HEK293T (cell line): ENCODE measurements at regions not wholly inside any gene's neighbourhood (a gene's known extent, or its start where the extent isn't known, plus 50 kb on each side); places are given as distances from the start of the nearest gene placed in this dataset.

ENCODE experiments used
- CTCF ChIA-PET: fragments of 350-600 bp; formaldehyde crosslinking; extraction: SDS; loops from one replicate; lab custom pipeline; 2021; ENCODE audit warnings: antibody characterized with exemption, inconsistent platforms; lab: Yijun Ruan, JAX
- POLR2A ChIA-PET: fragments of 350-600 bp; formaldehyde crosslinking; extraction: SDS; loops from one replicate; lab custom pipeline; 2020; ENCODE audit warnings: antibody characterized with exemption, inconsistent platforms; lab: Yijun Ruan, JAX
- DNase-seq: peaks from one replicate; pipeline ENCODE4 v3.0.0; 2012; ENCODE audit warnings: mixed read lengths; ENCODE audit errors: extremely low spot score
- ARNT ChIP-seq: fragments of 450-650 bp; IDR thresholded peaks from 2 replicates; pipeline ENCODE4 v1.6.1; 2017; ENCODE audit warnings: mild to moderate bottlenecking
- BHLHE40 ChIP-seq: fragments of 450-650 bp; IDR thresholded peaks from 2 replicates; pipeline ENCODE4 v1.6.1; 2016; ENCODE audit warnings: mild to moderate bottlenecking, moderate library complexity, borderline replicate concordance
- CTBP1 ChIP-seq: fragments of 450-650 bp; IDR thresholded peaks from 2 replicates; pipeline ENCODE4 v1.6.1; 2016; ENCODE audit warnings: borderline replicate concordance
- ELF4 ChIP-seq: fragments of 450-650 bp; IDR thresholded peaks from 2 replicates; pipeline ENCODE4 v1.6.1; 2017; ENCODE audit warnings: antibody characterized with exemption
- FOXA1 ChIP-seq: fragments of 450-650 bp; IDR thresholded peaks from 2 replicates; pipeline ENCODE4 v1.6.1; 2016; ENCODE audit warnings: mild to moderate bottlenecking
- FOXK2 ChIP-seq: fragments of 450-650 bp; IDR thresholded peaks from 2 replicates; pipeline ENCODE4 v1.6.1; 2016; ENCODE audit warnings: mild to moderate bottlenecking
- FOXM1 ChIP-seq: fragments of 450-650 bp; IDR thresholded peaks from 2 replicates; pipeline ENCODE4 v1.6.1; 2017; ENCODE audit warnings: mild to moderate bottlenecking, borderline replicate concordance
- HDGF ChIP-seq: fragments of 450-650 bp; IDR thresholded peaks from 2 replicates; pipeline ENCODE4 v1.6.1; 2017; ENCODE audit warnings: antibody characterized with exemption, borderline replicate concordance
- L3MBTL2 ChIP-seq: fragments of 450-650 bp; conservative IDR thresholded peaks from 2 replicates; pipeline ENCODE4 v1.6.1; 2016; ENCODE audit warnings: mild to moderate bottlenecking
- LEF1 ChIP-seq: fragments of 450-650 bp; IDR thresholded peaks from 2 replicates; pipeline ENCODE4 v1.6.1; 2017; ENCODE audit warnings: mild to moderate bottlenecking, borderline replicate concordance
- NFRKB ChIP-seq: fragments of 450-650 bp; IDR thresholded peaks from 2 replicates; pipeline ENCODE4 v1.6.1; 2016; ENCODE audit warnings: mild to moderate bottlenecking, moderate library complexity
- PKNOX1 ChIP-seq: fragments of 450-650 bp; IDR thresholded peaks from 2 replicates; pipeline ENCODE4 v1.6.1; 2016
- SP1 ChIP-seq: fragments of 450-650 bp; IDR thresholded peaks from 2 replicates; pipeline ENCODE4 v1.6.1; 2017
- SUZ12 ChIP-seq: fragments of 450-650 bp; IDR thresholded peaks from 2 replicates; pipeline ENCODE4 v1.6.1; 2016; ENCODE audit warnings: mild to moderate bottlenecking
- TARDBP ChIP-seq: fragments of 450-650 bp; IDR thresholded peaks from 2 replicates; pipeline ENCODE4 v1.6.1; 2016
- ZNF384 ChIP-seq: fragments of 450-650 bp; IDR thresholded peaks from 2 replicates; pipeline ENCODE4 v1.6.1; 2016

GRCh38 chr10:117928281-117928680, 118.5 kb downstream of the RAB11FIP2 start:
- ChIA-PET CTCF (no interaction called here), POLR2A (no interaction called here)
- TF ChIP-seq SUZ12: no peak
- no peak for TF ChIP-seq HDGF
- no peak for DNase-seq

GRCh38 chr10:117928741-117929140, 118.0 kb downstream of the RAB11FIP2 start:
- ChIA-PET POLR2A (no interaction called here), CTCF (no interaction called here)
- TF ChIP-seq NFRKB: no peak
- no peak for DNase-seq

GRCh38 chr10:117929327-117930067, 117.2 kb downstream of the RAB11FIP2 start:
- DNase-seq: no peak
- POLR2A ChIA-PET: no interaction called here
- TF ChIP-seq ELF4 (no peak), SUZ12 (no peak), ARNT (no peak)
- CTCF ChIA-PET: interaction anchor here (0.6 kb wide), 1 partner anchor 79 kb away, joined by 3 read pairs; no protein-coding TSS in a partner anchor

GRCh38 chr10:117931078-117931477, 115.7 kb downstream of the RAB11FIP2 start:
- ChIA-PET CTCF (interaction anchor here (0.6 kb wide), 1 partner anchor 362 kb away, joined by 3 read pairs; no protein-coding TSS in a partner anchor), POLR2A (no interaction called here)
- TF ChIP-seq CTBP1 (no peak), PKNOX1 (no peak), FOXA1 (no peak), L3MBTL2 (no peak), ELF4 (no peak), ARNT (no peak), BHLHE40 (no peak), TARDBP (no peak), HDGF (no peak), NFRKB (no peak), LEF1 (no peak), SP1 (no peak), ZNF384 (no peak), FOXK2 (no peak)
- DNase-seq: no peak

GRCh38 chr10:117933036-117933435, 113.7 kb downstream of the RAB11FIP2 start:
- CTCF ChIA-PET: no interaction called here
- POLR2A ChIA-PET: no interaction called here
- TF ChIP-seq ZNF384 (no peak), FOXK2 (no peak), SUZ12 (no peak), LEF1 (no peak), ARNT (no peak), SP1 (no peak), TARDBP (no peak), CTBP1 (no peak), L3MBTL2 (no peak)
- no peak for DNase-seq

- ChIA-PET CTCF (no interaction called here), POLR2A (interaction anchor here (0.6 kb wide), 1 partner anchor 1635 kb away, joined by 3 read pairs; no protein-coding TSS in a partner anchor)
- TF ChIP-seq TARDBP (no peak), NFRKB (no peak), FOXA1 (no peak), LEF1 (no peak), L3MBTL2 (no peak), ELF4 (no peak), SUZ12 (no peak), BHLHE40 (no peak), CTBP1 (no peak), PKNOX1 (no peak), SP1 (no peak), ARNT (no peak), FOXM1 (no peak), ZNF384 (no peak), HDGF (no peak), FOXK2 (no peak)
- DNase-seq: no peak
Observed at GRCh38 chr10:117934477-117934876, 112.3 kb downstream of the RAB11FIP2 start.

- TF ChIP-seq FOXM1 (no peak), PKNOX1 (no peak), L3MBTL2 (no peak), ELF4 (no peak), NFRKB (no peak), HDGF (no peak), ZNF384 (no peak), FOXA1 (no peak), CTBP1 (no peak), BHLHE40 (no peak), FOXK2 (no peak), TARDBP (no peak), SUZ12 (no peak), LEF1 (no peak), SP1 (no peak), ARNT (no peak)
- no peak for DNase-seq
- POLR2A ChIA-PET: no interaction called here
- CTCF ChIA-PET: no interaction called here
Observed at GRCh38 chr10:117936141-117936540, 110.6 kb downstream of the RAB11FIP2 start.
